ENCODE measurements at regions not wholly inside any gene's neighbourhood (a gene's known extent, or its start where the extent isn't known, plus 50 kb on each side); places are given as distances from the start of the nearest gene placed in this dataset.
"Not testable (repeated sequence)": the region's sequence is repeated elsewhere in the genome, so short reads cannot be mapped to it uniquely, and the experiment has no call there.

DNA sequence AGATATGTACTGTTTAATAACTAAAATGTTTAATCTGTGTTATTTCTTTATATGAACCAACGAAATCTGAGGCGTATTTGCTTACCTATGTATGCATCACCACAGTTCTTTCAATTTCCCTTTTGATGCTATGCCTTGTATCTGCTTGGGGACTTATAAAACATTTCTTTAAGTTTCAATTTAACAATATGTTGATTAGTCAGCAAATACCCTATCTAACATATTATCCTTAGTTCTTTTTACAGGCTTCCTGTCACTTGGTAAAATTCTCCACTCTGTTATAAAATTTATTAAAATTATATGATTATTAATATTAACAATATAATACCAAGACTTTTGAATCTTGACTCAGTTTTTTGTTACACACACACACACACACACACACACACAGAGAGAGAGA lies 174.3 kb downstream of the CPS1 start:
- no peak for DNase-seq

DNA sequence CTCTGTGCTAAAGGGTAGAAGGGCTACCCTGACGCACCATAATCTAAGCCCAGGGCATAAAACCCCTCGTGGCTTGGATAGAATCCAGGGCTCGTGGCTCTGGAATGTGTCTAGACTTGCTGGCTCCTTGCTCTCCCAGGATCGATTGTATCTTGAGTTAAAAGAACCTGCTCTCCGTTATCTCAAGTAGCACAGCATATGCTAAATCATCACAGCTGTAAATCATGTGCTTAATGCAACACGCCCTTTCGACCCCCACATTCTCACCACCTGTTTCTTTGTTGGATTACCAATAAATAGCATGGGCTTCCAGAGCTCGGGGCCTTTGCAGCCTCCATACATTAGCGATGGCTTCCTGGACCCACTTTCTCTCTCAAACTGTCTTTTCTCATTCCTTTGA lies 190.4 kb downstream of the CPS1 start:
- not testable (repeated sequence) for DNase-seq

DNA sequence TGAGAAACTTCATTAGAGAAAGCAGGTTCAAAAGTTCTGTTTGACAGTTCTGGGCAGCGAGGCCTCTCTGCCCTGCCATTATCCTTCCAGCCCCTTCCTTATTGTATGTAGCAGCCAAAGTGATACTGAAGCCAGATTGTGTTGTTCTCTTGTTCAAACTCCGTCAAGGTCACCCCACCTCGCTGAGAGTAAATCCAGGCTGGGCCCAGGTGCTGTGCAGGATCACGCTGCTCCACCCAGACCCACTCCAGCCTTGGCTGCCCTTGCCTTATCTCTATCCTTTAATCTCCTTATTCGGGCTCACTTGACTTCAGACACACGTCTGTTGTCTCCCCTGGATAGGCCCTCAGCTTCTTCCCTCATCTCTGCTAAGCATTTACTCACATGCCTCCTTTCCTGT lies 196.1 kb downstream of the CPS1 start:
- no peak for DNase-seq

DNA sequence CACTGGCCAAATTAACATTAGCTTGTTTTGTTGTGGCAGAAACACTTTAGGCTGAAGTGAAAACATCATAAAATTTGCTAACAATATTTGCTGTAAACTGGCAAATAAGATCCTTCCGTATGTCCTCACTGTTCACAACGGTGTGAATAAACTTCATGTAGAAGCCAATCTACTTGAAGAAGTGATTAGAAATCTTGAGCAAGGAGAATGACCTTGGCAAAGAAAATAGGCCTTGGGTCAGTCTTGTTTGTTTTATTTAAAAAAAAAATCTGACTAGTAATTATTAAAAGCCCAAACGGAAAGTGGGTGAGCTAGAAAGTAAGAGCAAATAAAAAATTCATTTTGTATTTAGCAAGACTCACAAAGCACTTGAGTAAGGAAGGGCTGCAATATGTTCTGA lies 197.0 kb downstream of the CPS1 start:
- DNase-seq, result no peak

DNA sequence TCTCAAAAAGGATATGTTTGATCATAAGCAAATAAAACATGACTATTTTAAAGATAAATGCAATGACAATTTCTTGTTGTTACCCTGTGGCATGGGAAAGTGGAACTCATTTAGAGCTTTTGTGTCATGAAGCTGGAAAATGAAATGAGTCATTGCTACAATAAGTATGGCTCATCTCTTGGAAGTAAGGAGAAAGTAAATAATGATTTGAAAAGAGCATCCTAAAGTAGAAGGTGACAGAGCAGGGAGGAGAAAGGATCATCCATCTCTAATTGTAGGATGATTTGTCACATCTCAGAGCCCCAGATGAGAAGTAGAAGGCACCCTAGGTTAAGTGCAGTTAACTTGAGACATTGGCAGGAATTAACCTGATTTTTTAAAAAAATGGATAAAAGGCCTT lies 200.5 kb downstream of the CPS1 start:
- DNase-seq, result no peak

DNA sequence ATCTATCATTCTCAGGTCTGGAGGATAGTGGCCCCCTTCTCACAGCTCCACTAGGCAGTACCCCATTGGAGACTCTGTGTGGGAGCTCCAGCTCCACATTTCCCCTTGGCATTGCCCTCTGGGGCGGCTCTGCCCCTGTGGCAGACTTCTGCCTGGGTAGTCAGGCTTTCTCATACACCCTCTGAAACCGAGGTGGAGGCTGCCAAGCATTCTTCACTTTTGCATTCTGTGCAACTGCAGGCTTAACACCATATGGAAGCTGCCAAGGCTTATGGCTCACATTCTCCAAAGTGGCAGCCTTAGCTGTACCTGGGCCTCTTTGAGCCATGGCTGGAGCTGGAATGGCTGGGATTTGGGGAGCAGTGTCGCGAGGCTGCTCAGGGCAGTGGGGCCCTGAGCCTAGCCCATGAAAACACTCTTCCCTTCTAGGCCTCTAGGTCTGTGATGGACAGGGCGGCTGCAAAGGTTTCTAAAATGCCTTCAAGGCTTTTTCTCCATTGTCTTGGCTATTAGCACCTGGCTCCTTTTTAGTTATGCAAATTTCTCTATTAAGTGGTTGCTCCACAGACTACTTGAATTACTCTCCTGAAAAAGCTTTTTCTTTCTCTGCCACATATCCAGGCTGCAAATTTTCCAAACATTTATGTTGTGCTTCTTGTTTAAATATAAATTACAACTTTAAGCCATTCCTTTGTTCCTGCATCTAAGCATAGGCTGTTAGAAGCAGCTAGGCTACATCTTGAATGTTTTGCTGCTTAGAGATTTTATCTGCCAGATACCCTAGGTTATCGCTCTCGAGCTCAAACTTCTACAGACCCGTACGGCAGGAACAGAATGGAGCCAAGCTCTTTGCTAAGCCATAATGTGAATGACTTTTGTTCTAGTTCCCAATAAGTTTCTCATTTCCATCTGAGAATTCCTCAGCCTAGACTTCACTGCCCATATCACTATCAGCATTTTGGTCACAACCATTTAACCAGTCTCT lies 206.5 kb downstream of the CPS1 start:
- DNase-seq, result no peak

DNA sequence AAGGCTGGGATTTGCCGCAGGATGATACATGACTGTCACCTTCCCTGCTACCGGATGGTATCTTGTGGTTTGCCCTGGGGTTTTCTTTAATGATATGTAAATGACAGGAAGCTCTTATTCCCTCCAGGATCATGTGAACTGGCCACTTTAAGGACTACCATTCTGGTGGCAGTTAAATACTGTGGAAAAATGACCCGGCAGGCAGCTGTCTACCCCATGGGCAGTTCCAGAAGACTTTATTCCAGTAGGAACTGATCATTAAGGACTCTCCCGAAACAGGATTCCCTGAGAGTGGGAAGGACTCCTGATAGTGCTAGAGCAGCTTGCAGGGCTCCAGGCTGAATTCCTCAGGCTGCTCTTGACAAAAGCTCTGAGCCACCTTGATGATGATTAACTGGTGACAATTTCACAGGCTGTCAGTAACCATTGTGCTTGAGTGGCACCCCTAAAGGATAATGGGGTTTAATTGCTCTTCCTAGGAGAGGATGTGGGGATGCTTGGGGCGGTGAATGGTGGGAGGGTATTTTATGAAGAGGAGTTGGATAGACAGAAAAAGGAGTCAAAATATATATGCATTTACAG lies 212.0 kb downstream of the CPS1 start:
- DNase-seq, result no peak

DNA sequence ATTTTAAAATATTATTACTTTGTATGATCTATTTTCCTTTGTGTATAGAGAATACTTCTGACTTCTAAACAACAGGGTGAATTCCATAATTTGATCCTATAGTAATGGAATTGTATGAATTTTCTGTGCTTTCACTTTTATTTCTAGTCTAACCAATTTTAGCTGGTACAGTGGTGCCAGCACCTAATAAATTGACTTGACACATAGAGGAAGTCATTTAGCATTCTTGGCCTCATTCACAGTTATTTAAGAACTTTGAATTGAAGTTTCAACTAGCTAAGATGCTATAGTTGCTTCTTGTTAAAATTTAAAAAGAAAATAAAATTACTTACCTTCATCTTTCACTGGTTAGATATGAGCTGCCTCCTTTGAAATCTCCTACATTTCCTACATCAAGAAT lies 220.4 kb downstream of the CPS1 start:
- no peak for DNase-seq

DNA sequence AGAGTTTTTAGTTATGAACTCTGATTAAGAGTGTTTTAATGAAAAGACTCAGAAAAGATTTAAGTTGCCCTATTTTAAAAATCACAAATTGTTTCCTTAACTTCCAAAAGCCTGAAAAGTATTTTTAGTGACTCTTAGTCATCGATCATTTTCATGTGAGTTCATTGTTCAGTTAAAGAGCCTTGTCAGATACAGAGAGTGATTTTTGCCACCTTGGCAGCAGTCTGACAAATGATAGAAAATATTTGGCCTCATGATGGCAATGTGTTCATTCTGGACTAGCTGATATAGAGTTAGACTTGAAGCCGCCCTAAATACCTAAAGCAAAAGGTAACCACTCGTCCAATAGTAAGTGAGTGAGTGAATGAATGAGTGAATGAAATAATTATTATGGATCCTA lies 225.8 kb downstream of the CPS1 start:
- no peak for DNase-seq

DNA sequence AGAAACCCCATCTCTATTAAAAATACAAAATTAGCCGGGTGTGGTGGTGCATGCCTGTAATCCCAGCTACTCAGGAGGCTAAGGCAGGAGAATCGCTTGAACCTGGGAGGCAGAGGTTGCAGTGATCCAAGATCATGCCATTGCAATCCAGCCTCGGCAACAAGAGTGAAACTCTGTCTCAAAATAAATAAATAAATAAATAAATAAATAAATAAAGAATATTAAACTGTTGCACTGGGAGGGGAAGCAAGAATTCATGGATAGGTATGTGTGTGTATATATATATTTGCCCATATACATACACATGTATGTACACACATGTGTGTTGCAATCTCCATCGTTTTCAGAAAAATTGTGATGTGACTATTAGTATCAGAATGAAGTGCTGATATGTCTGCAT lies 231.4 kb downstream of the CPS1 start:
- DNase-seq, result not testable (repeated sequence)

DNA sequence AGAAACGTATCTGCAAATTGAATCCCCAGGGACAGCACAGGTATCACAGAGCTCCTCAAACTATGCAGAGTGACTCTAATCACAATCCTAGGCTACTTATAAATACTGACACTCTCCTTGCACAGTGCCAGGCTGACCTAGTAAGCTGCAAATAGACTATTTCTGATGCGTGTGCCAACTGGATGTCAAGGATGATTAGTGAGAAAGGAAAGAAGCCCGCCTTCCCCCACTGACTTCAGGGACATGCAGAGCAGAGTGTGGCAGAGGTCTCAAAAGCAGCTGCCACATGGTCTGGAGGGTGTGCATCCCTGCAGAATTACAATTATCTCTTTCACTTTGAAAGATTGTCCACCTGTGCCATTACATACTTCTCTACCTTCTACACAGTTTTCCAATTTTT lies 235.6 kb downstream of the CPS1 start:
- DNase-seq, result no peak

DNA sequence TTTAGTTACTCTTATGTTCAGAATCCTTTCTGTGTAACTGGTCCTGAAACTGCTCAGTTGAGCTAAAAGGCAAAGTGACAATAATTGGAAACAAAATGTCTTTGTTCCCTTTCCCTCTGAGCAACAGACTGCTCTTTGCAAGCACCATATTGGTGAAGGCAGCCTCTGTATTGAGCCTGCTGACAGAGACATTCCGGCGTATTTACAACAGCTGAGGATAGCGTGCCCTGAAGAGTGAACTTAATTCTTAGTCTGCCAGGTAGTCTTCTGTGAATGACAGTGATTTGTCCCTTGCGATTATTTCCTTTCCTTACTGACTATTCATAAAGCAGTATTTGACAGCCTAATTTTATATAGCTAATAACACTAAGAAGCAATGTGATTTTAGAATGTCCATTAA lies 239.1 kb downstream of the CPS1 start:
- no peak for DNase-seq

DNA sequence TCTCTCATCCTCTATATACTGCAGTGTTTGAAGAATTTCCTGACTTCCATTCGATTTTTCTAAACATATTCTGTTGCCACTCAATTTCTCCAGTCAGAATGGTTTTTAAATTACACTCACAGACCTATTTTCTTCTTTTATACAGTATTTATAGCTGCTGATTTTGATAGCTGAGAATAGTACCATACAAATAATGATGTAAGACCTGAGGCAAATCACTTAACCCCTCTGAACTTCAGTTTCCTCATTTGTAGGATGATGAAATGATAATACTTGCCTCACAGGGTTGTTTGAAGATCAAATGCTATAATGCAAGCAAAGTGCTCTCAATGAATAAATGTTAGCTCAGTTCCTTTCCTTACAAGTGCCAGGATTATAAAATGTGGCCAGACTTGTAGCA lies 241.8 kb downstream of the CPS1 start:
- no peak for DNase-seq

DNA sequence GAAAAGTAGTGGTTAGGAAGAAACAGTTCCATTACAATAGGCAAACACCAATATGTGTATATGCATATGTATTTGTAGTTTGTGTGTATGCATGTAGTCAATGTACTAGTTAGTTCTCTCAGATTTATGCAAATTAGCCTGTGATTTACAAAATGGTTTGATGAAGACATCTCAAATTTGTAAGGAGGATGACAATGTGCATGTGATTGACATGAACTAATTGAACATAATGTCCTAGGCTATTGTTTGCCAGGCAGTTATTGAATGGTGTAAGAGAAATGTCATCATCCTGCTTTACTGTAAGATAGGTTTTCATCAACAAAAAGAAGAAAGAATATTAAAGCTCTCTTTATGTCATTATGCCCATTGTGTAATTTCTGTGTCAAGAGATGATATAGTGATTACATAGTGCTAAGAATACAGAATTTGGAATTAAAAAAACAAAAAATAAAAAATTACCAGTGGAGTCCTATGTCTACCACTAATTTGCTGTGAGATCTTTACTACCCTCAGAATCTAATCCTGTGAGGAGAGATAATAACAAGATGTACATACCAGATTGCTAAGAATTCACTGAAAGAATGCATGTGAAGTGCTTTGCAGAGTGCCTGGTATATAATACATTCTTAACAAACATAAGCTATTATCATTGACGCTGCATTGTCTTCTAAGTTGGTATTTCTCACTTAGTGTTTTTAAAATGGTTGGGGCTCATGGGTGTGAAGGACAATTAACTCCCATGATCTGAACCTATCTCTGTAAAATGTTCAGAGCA lies 258.0 kb downstream of the CPS1 start:
- no peak for DNase-seq

DNA sequence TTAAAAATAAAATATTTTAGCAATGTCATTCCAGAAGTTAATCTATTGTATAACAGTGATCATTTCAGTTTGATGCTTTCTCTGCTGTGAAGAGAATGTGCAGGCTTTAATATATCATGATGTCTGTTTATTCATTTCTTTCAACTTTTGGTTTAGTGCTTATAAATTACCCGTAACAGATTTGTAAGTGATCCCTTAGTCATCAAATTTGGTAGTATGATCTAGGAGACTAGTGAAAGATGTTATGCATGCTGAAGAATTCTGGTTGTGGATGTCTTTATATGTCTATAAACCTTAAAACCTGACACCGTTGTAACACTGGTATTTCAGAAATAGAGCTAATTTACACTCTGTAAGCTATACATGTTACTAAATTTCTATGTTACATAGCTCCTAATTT lies 260.4 kb downstream of the CPS1 start:
- no peak for DNase-seq

DNA sequence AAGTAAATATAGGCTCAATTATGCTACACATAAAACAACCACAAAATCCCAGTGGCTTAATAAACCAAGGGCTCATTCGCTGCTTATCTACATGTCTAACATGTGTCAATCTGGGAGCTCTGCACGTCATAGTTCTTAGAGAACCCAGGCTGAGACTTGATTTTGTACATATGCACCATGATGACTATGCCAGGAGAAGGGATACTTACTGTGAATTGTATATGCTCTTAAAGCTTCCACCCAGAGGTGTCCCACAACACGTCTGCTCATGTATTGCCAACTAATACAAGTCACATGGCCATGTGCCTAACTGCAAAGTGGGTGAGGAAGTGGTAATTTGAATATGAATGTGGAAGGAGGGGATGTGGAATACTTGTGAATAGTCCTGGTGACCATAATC lies 262.1 kb downstream of the CPS1 start:
- no peak for DNase-seq

DNA sequence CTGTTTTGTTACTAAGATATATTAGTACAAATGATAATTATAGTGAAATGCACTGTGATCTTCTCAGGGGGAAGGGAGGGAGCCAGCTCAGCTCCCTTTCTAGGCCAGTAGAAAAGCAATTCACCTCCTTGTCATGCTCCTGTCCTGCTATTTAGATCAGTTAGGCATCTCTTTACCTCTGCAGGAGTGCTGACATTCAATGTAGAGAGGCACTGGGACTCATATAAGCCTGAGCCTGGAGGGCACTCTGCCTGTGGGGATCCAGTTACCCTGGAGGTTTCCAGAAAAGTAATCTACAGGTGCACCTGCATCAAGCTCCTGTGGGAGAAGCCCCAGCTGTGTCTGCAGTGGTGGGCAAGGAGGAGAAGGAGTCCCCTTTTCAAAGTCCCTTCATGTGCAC lies 277.0 kb downstream of the CPS1 start:
- no peak for DNase-seq

DNA sequence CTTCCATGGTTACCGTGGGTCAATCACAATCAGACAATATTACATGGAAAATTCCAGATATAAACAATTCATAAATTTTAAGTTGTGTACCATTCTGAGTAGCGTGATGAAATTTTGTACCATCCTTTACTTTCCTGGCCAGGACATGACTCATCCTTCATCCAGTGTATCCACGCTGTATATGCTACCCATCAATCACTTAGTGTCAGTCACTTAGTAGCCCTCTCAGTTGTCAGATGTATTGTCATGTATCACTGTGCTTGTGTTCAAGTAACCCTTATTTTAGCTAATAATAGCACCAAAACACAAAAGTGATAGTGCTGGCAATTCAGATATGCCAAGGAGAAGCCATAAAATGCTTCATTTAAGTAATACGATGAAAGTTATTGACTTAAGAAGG lies 282.6 kb downstream of the CPS1 start:
- no peak for DNase-seq

DNA sequence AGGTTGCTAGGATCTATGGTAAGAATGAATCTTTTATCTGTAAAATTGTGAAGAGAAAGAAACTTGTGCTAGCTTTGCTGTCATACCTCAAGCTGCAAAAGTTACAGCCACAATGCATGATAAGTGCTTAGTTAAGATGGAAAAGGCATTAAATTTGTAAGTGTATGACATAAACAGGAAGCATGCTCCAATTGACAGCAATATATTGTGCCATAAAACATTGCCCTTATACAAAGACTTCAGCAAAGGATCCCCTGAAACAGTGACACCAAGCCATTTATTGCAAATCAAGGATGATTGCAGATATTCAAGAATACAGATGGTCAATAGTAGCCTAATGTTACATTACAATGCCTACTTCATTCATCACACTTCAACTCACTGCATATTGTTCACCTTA lies 283.1 kb downstream of the CPS1 start:
- DNase-seq, result no peak

DNA sequence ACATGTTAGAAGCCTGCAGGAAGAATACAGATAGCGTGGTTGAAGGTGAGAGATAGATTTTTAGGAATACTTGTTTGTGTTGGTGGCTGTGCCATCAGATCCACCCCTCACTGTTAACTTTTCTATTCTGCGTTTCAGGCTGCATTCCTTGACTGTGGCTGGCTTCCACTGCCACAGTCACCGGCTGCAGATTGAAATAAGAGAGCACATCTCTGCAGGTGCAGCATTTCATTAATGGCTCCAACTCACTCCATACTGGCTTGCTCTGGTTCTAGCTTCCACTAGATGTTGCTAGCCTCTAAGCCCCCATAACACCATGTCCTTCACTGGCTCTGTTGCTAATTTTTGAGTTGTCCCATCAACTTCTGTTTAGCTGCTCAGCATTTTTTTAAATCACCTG lies 286.5 kb downstream of the CPS1 start:
- DNase-seq, result no peak

DNA sequence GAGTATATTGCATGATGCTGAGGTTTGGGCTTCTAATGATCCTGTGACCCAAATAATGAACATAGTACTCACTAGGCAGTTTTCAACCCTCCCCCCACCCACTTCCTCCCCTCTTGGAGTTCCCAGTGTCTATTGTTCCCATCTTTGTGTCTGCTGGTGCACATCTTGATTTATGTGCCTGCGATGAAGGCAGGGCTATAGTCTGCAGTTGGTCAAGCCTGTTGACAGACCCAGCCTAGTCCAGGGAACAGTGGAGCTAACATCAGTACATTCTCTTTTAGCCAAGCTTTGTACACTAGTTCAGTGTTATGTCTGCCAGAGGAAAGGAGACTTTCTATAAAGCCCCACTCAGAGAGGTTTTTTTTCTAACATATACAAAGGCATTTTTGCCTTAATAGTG lies 287.6 kb downstream of the CPS1 start:
- no peak for DNase-seq

DNA sequence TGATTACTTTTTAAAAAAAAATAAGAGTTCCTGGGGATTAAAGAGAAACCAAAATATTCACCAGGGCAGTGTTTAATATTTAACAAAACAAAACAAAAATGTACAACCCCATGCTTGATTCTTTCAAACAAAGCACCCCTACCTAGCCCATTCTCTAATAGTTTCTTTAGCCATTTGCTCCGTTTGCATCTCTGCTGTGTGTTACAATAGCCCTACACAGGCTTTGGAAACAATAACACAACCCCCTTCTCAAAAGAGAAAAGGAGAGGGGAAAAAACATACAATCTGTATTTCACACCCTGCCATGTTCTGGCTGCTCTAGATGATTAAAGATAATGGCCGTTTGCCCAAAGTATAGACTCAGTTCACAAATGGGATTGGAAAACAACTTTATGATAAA lies 302.9 kb downstream of the CPS1 start:
- DNase-seq, result no peak

DNA sequence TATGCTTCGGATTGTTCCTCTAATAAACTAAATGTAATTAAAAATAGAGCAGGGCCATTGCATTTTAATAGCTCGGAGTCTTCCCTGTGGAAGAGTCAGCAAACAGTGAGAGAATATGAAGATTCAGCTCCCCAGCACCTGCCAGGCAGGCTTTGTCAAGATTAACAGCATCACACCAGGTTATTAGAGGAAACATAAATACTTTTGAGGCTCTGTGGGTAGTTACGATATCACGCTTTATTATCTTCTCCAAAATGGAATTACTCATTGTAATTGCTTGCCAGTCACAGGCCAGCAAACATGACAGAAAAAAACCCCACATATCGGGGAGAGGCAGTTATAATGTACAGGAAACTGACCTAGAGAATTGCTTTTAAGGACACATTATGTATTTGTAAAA lies 303.9 kb downstream of the CPS1 start:
- no peak for DNase-seq

Data from NCI-H187 (cell line).